ENCODE measurements at regions not wholly inside any gene's neighbourhood (a gene's known extent, or its start where the extent isn't known, plus 50 kb on each side); places are given as distances from the start of the nearest gene placed in this dataset.

- no peak for TF ChIP-seq CTCF (conservative IDR thresholded peaks at IDR 0.05; ENCODE audit: low read length)
- no peak for TF ChIP-seq EZH2phosphoT487 (IDR thresholded peaks at IDR 0.05; ENCODE audit: borderline replicate concordance)
Measured at GRCh38 chr9:108671794-108672193, 184.0 kb downstream of the ACTL7B start.

All from Loucy (cell line).